ENCODE measurements at regions not wholly inside any gene's neighbourhood (a gene's known extent, or its start where the extent isn't known, plus 50 kb on each side); places are given as distances from the start of the nearest gene placed in this dataset.

- Histone ChIP-seq H2BK15ac (ENCODE audit: low read depth, low read length) (no peak overlapping the region), H3K4me2 (ENCODE audit: low read depth, low read length) (no peak overlapping the region), H2BK120ac (ENCODE audit: low read depth, low read length) (no peak overlapping the region), H3K56ac (ENCODE audit: extremely low read depth, insufficient read depth, low read length) (no peak overlapping the region), H3K4me3 (ENCODE audit: insufficient read depth, low read depth, low read length) (no peak overlapping the region), H4K91ac (ENCODE audit: insufficient read depth, low read depth, low read length) (no peak overlapping the region), H2BK20ac (ENCODE audit: low read depth, low read length) (no peak overlapping the region), H3K14ac (replicated peaks; ENCODE audit: low read depth, low read length) (no peak overlapping the region), H4K8ac (ENCODE audit: low read depth in 2 of 2, low read length in 2 of 2) (no peak overlapping the region), H3K27me3 (ENCODE audit: control insufficient read depth, insufficient read depth, low read length) (no peaks in the 10 kb centered on the region), H3K4ac (ENCODE audit: low read depth, low read length) (no peak overlapping the region), H4K5ac (ENCODE audit: low read depth, low read length) (no peak overlapping the region), H3K4me1 (ENCODE audit: control insufficient read depth, insufficient read depth, low read length) (no peaks in the 10 kb centered on the region), H2AK9ac (replicated peaks; ENCODE audit: low read depth, low read length, poor library complexity) (no peak overlapping the region), H3K36me3 (ENCODE audit: control insufficient read depth, insufficient read depth, low read length) (no peaks in the 10 kb centered on the region), H3K9me3 (ENCODE audit: control insufficient read depth, insufficient read depth, low read length) (no peaks in the 10 kb centered on the region), H4K20me1 (ENCODE audit: insufficient read depth, low read length) (no peaks in the 10 kb centered on the region), H2BK5ac (ENCODE audit: low read depth, low read length, poor library complexity, severe bottlenecking) (no peak overlapping the region), H3K27ac (ENCODE audit: insufficient read depth, low read length) (no peak overlapping the region), H2AK5ac (ENCODE audit: low read depth, low read length) (no peak overlapping the region), H3K23ac (ENCODE audit: low read depth, low read length) (no peak overlapping the region), H3K18ac (ENCODE audit: low read depth, low read length) (no peak overlapping the region), H2AFZ (replicated peaks; ENCODE audit: low read length, poor library complexity) (no peak overlapping the region), H3K9ac (ENCODE audit: low read depth, low read length) (no peak overlapping the region), H3K79me1 (ENCODE audit: low read depth in 1 of 2, low read length in 2 of 2) (no peaks in the 10 kb centered on the region), H3K9me1 (ENCODE audit: insufficient read depth, low read length) (no peaks in the 10 kb centered on the region)
- WGBS, 2 experiments (ENCODE audit: extremely low coverage in 2 of 2, insufficient read length in 1 of 2) = 25% methylated on average over 1 of the region's 3 CpGs; no CpG with 5 or more reads in 1 of the 2 experiments
- BruUV-seq (replicated peaks) = no TSS peak
- dilution Hi-C loops (cut with HindIII; ENCODE audit: low sequenced_read_pairs, unreplicated experiment) (no loop called here), in situ Hi-C loops (cut with MboI; ENCODE audit: low sequenced_read_pairs) (no loop called here), intact Hi-C loops (cut with micrococcal nuclease) (no loop called here)
- ATAC-seq (ENCODE audit: low read depth) (no peak), DNase-seq (no peak)
- ChIA-PET POLR2A (ENCODE audit: unreplicated experiment) (no interaction called here), CTCF (no interaction called here)
- TF ChIP-seq, protein P1, sequence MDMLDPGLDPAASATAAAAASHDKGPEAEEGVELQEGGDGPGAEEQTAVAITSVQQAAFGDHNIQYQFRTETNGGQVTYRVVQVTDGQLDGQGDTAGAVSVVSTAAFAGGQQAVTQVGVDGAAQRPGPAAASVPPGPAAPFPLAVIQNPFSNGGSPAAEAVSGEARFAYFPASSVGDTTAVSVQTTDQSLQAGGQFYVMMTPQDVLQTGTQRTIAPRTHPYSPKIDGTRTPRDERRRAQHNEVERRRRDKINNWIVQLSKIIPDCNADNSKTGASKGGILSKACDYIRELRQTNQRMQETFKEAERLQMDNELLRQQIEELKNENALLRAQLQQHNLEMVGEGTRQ (IDR thresholded peaks at IDR 0.05; ENCODE audit: low read depth, low read length) = no peak
- TF ChIP-seq MXI1 (IDR thresholded peaks at IDR 0.05; ENCODE audit: borderline replicate concordance, low read depth, low read length) (no peak), RAD21 (IDR thresholded peaks at IDR 0.05; ENCODE audit: low read length) (no peak), RCOR1 (IDR thresholded peaks at IDR 0.05; ENCODE audit: insufficient replicate concordance, low read length) (no peak), NFE2L2 (IDR thresholded peaks at IDR 0.05; ENCODE audit: low read depth, low read length) (no peak), CHD1 (IDR thresholded peaks at IDR 0.05; ENCODE audit: low read depth, low read length) (no peak), CEBPB (IDR thresholded peaks at IDR 0.05; ENCODE audit: low read depth, low read length) (no peak), SMC3 (IDR thresholded peaks at IDR 0.05; ENCODE audit: low read depth, low read length) (no peak), MAZ (IDR thresholded peaks at IDR 0.05; ENCODE audit: borderline replicate concordance, low read depth, low read length) (no peak), BHLHE40 (IDR thresholded peaks at IDR 0.05; ENCODE audit: low read depth, low read length) (no peak), MAFK (IDR thresholded peaks at IDR 0.05; ENCODE audit: low read depth, low read length) (no peak)
- TF ChIP-seq, protein P2, sequence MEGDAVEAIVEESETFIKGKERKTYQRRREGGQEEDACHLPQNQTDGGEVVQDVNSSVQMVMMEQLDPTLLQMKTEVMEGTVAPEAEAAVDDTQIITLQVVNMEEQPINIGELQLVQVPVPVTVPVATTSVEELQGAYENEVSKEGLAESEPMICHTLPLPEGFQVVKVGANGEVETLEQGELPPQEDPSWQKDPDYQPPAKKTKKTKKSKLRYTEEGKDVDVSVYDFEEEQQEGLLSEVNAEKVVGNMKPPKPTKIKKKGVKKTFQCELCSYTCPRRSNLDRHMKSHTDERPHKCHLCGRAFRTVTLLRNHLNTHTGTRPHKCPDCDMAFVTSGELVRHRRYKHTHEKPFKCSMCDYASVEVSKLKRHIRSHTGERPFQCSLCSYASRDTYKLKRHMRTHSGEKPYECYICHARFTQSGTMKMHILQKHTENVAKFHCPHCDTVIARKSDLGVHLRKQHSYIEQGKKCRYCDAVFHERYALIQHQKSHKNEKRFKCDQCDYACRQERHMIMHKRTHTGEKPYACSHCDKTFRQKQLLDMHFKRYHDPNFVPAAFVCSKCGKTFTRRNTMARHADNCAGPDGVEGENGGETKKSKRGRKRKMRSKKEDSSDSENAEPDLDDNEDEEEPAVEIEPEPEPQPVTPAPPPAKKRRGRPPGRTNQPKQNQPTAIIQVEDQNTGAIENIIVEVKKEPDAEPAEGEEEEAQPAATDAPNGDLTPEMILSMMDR (conservative IDR thresholded peaks at IDR 0.05; ENCODE audit: low read depth, low read length) = no peak
Measured at GRCh38 chr14:23864861-23865260, 88.7 kb upstream of the DHRS4 start.

Measured in IMR-90 (cell line).